Hippocampal formation (tissue), 2 donors: ENCODE measurements at regions not wholly inside any gene's neighbourhood (a gene's known extent, or its start where the extent isn't known, plus 50 kb on each side); places are given as distances from the start of the nearest gene placed in this dataset.
"Not testable (repeated sequence)": the region's sequence is repeated elsewhere in the genome, so short reads cannot be mapped to it uniquely, and the experiment has no call there.

Experiments used
- DNase-seq, 2 donors: peaks; one replicate each; lab custom pipeline; 2025; lab: John Stamatoyannopoulos, UW

DNA sequence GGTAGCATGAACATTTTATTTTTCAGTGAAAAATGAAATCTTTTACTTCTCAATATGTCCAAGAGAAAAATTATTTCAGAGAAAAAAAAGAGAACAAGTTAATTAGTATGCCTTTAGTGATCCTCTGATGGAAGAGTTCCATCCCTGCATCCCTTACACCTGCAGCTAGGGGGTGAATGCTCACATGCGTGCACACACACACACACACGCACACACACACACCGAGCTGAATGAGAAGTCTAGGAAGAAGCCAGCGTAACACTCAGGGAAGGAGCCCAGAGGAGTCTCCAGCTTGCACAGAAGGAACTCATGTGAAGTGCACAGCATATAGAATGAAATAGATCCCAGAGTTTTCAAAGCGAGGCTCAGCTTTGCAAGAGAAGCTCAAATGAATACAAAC is 510.5 kb downstream of the IRS2 start:
- DNase-seq = no peak

DNA sequence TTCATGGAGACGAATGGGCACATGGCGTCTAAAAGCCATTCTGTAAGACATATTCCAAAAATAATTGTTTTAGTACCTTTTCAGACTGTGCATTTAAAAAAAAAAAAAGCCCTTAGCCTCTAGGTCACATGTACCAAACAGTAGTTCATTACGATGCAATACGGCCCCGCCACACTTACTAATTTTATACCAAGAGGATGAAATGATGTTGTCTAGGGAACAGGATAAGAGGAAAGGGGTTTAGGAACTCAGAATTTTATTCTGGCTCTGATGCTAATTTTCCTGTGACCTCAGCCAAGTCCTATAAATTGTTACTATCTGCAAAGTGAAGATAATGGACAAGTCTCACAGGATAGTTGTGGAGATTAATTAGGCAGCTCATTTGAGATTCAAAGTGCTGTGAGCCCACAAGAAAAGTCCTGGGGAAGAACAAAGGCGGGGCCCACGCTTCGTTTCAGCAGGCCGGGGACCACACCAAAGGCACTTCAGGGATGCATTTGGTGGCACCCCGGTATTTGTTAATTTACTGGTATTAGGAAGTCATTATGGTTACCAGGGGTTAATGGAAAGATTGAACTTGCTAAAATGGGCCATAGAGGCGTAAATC is 511.1 kb downstream of the IRS2 start:
- no peak for DNase-seq

DNA sequence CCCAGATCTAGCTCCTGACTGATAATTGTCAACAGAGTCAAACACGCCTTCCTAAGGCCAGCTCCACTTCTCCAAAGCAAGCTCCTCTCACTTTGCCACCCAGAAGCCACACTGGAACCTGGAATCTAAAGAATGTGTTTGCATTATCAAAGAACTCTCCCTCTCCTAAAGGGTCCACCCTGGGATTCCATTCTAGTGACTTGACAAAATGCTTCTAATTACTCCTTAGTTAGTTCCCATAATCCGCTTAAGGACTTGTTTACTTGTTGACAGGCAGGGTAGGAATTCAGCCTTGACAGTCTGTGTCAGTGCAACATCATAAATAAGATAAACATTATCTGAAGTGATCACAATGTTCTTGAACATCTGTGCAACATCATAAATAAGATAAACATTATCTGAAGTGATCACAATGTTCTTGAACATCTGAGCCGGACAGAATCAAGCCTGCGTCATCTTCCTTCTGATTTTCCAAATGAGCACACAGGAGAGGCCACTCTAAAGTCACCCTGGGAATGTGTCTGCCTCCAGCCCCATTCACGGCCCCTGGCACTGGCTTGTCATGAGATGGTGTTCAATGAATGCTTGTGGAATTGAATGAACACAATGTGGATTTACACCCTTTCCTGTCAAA is 512.1 kb downstream of the IRS2 start:
- DNase-seq = no peak

DNA sequence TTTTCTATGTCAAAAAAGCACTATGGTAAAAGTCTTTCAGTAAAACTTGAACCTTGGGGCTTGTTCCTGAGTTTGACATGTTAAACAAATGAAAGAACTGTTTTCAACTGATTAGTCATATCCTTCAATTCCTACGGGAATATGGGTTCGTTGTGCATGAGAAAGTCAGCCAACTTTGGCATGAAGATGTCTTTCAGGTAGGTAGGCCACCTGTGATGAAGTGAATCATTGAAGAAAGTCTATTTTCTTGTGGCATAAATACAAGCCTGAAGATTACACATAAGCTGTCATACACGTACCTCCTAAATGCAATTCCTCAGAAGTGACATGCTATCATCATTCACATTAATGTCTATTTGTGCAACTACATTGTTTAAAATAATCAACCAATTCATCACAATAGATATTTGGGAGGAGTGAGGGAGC is 513.0 kb downstream of the IRS2 start:
- no peak for DNase-seq

DNA sequence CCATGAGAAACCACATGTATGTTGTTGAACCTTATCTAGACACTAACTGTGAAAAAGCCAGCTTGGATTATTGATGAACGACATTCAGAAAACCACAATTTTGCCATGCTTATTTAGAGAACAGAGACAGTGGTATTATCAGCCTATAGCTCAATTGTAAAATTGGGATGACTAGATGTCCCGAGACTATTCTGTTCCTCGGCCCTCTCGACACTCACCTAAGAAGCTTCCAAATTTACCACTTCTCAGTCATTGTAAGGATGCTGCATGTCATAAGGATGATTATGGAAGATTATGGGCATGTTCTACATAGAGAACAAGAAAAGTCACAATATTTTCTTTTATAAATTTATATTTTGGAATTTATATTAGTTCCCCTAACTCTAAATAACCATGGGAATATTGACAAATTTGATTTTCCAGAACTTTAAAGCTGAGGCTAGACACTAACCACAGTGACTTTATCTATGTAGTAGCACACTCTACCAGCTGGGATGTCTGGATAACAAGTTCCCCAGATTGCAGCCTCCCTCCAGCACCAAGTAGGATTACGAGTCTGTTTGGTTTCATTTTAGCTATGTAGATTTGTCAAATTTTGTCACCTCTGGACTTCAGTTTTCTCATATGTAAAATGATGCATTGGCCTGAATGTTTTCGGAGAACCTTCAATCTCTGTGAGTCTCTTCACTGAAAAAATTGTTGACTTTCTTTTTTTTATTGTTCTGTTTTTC is 513.6 kb downstream of the IRS2 start:
- DNase-seq = no peak

DNA sequence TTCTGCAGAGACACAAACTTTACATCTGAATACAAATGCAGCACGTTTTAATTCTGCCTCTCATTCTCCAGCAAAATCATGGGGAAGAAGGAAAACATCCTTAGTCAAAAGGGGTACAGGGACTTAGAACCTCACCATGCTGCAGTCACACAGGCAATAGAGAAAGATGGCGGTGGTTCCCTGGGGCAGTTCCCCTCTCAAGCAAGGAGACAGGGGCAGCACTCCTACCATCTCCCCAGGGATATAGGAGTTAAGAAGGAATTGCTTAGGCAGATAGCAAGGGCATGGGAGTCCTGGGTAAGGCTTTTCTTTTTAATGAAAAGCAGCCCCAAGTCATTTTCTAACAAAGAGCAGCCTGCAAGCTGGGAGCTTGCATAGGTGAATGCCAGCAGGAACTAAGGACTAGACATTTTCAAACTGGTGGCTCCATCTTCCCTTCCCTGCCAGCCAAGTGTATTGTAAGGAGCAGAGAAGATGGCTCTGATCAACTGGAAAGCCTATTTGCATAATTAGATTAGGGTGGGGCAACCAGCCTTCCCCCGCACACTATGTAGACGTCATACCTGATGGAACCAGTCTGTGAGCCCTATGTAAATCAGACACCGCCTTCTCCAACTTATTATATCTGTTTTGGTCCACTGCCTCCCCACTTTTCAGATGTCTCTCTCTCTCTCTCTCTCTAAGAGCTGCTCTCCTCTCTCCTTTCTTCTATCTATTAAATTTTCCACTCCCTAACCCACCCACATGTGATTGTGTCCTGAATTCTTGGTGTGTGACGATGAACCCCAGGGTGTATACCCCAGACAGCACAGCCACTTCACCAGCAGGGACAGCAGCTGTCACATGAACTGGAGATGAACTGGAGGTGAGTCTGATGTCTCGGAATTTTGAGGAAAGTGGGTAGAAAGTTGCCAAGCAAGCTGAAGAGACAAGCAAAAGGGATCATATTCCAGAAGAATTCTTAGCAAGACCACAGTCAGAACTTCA is 514.5 kb downstream of the IRS2 start:
- DNase-seq = no peak

DNA sequence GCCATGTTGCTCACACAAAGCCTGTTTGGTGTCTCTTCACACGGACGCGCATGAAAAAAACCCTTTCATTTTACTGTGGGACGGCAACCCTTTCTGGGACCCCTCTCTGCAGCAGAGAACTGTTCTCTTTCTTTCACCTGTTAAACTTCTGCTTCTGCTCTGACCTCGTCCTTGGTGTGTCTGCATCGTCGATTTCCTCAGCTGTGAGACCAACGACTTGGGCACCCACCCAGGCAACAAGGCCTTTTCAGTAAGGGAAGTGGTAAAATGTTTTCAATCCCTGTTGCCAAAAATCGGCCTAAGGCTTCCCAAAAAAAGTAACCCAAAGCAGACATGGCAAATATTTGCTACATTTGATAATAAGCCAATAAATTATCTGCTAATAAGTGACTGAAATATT is 515.3 kb downstream of the IRS2 start:
- DNase-seq = no peak

DNA sequence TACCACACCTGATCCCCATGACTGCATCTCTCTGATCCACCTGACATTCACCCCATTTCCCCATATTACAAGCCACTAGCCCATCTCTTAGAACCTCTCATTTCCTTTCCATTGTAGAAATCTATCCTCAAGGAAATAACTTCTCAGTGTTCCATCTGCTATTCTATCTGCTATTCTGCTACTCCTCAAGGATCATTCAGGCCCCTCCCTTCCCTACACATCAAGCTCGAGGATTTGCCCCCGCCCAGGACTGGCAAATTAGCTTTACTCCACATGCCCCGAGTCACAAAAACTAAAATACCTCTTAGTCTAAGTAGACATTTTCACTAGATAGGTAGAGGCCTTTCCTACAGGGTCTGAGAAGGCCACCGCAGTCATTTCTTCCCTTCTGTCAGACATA is 517.0 kb downstream of the IRS2 start:
- not testable (repeated sequence) for DNase-seq

DNA sequence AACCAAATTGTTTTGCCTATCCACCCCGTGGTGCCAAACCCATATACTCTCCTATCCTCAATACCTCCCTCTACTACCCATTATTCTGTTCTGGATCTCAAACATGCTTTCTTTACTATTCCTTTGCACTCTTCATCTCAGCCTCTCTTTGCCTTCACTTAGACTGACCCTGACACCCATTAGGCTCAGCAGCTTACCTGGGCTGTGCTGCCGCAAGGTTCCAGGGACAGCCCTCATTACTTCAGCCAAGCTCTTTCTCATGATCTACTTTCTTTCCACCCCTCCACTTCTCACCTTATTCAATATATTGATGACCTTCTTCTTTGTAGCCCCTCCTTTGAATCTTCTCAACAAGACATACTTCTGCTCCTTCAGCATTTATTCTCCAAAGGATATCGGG is 517.9 kb downstream of the IRS2 start:
- not testable (repeated sequence) for DNase-seq

DNA sequence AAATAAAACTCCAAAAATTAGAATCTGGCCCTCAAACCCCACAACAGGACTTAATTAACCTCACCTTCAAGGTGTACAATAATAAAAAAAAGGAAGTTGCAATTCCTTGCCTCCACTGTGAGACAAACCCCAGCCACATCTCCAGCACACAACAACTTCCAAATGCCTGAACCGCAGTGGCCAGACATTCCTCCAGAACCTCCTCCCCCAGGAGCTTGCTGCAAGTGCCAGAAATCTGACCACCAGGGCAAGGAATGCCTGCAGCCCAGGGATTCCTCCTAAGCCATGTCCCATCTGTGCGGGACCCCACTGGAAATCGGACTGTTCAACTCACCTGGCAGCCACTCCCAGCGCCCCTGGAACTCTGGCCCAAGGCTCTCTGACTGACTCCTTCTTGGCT is 519.0 kb downstream of the IRS2 start:
- not testable (repeated sequence) for DNase-seq

DNA sequence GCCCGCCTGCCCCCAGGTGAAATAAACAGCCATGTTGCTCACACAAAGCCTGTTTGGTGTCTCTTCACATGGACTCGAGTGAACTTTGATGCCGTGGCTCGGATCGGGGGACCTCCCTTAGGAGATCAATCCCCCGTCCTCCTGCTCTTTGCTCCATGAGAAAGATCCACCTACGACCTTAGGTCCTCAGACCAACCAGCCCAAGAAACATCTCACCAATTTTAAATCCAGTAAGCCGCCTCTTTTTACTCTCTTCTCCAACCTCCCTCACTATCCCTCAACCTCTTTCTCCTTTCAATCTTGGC is 521.0 kb downstream of the IRS2 start:
- not testable (repeated sequence) for DNase-seq

DNA sequence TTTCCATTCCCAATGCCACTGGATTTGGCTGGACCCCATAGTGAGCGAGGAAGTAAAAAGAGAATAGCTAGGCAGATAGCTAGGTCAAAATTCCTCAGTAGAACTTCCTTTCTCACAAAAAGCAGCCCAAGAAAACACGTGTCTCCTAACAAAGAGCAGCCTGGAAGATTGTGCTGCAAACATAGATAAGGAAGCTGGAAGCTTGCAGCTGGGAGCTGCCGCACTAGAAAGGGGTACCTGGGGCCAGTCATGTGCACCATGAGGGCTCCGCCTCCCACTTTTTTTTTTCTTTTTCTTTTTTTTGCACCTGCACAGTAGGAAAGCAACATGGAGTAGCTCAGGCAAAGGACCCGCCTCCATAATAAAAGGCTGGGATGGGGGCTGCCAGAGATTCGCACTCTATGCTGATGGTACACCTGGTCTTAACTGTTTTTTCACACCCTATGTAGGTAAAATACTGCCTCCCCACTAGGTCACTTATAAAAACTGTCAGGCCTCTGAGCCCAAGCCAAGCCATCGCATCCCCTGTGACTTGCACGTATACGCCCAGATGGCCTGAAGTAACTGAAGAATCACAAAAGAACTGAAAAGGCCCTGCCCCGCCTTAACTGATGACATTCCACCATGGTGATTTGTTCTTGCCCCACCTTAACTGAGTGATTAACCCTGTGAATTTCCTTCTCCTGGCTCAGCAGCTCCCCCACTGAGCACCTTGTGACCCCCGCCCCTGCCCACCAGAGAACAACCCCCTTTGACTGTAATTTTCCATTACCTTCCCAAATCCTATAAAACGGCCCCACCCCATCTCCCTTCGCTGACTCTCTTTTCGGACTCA is 521.6 kb downstream of the IRS2 start:
- DNase-seq = not testable (repeated sequence)

DNA sequence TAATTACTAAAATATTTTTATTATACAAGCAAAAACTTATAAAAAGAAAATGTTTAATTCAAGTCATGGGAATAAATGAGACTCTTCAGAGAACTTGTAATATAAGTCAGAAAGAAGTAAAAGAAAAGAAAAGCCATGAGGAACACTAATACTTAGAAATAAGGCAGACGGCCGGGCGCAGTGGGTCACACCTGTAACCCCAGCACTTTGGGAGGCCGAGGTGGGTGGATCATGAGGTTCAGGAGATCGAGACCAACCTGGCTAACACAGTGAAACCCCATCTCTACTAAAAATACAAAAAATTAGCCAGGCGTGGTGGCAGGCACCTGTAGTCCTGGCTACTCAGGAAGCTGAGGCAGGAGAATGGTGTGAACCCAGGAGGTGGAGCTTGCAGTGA is 528.6 kb downstream of the IRS2 start:
- DNase-seq = not testable (repeated sequence)
